Hepatocyte (in vitro differentiated cells): ENCODE measurements at regions not wholly inside any gene's neighbourhood (a gene's known extent, or its start where the extent isn't known, plus 50 kb on each side); places are given as distances from the start of the nearest gene placed in this dataset.
"Not testable (repeated sequence)": the region's sequence is repeated elsewhere in the genome, so short reads cannot be mapped to it uniquely, and the experiment has no call there.

Experiments used
- DNase-seq: peaks from one replicate; pipeline ENCODE4 v3.0.0-alpha.2; 2016; ENCODE audit warnings: low spot score
- H2AFZ ChIP-seq: fragments of 200-600 bp; sonication (generic); 2 replicates; pipeline ENCODE4 v1.6.0; 2016; ENCODE audit warnings: antibody characterized with exemption, mild to moderate bottlenecking
- H3K27ac ChIP-seq: fragments of 200-600 bp; sonication (generic); 2 replicates; pipeline ENCODE4 v1.5.1; 2016; ENCODE audit warnings: mild to moderate bottlenecking
- H3K27me3 ChIP-seq: fragments of 200-600 bp; sonication (generic); 2 replicates; pipeline ENCODE4 v1.6.1; 2016
- H3K36me3 ChIP-seq: fragments of 200-600 bp; sonication (generic); replicated peaks from 2 replicates; pipeline ENCODE4 v1.5.1; 2016; ENCODE audit warnings: low read depth; ENCODE audit not compliant: insufficient read depth
- H3K4me1 ChIP-seq: fragments of 200-600 bp; sonication (generic); 2 replicates; pipeline ENCODE4 v1.5.1; 2016; ENCODE audit warnings: mild to moderate bottlenecking, moderate library complexity; ENCODE audit not compliant: insufficient read depth
- H3K4me2 ChIP-seq: fragments of 200-600 bp; sonication (generic); 2 replicates; pipeline ENCODE4 v1.6.0; 2016
- H3K4me3 ChIP-seq: fragments of 200-600 bp; sonication (generic); 2 replicates; pipeline ENCODE4 v1.5.1; 2016; ENCODE audit warnings: mild to moderate bottlenecking
- H3K79me2 ChIP-seq: fragments of 200-600 bp; sonication (generic); 2 replicates; pipeline ENCODE4 v1.6.0; 2017; ENCODE audit warnings: mild to moderate bottlenecking
- H3K9me2 ChIP-seq: fragments of 200-600 bp; sonication (generic); replicated peaks from 2 replicates; pipeline ENCODE4 v1.6.0; 2017; ENCODE audit warnings: mild to moderate bottlenecking; ENCODE audit not compliant: insufficient read depth
- H3K9me3 ChIP-seq: fragments of 200-600 bp; sonication (generic); 2 replicates; pipeline ENCODE4 v1.5.1; 2016; ENCODE audit warnings: low read depth, mild to moderate bottlenecking
- H4K20me1 ChIP-seq: fragments of 200-600 bp; sonication (generic); 2 replicates; pipeline ENCODE4 v1.6.0; 2016; ENCODE audit warnings: mild to moderate bottlenecking; ENCODE audit not compliant: insufficient read depth, poor library complexity, severe bottlenecking
- CTCF ChIP-seq: fragments of 200-600 bp; sonication (generic); IDR thresholded peaks from 2 replicates; pipeline ENCODE4 v1.5.1; 2016; ENCODE audit warnings: antibody characterized with exemption, mild to moderate bottlenecking; ENCODE audit not compliant: poor library complexity
- EZH2 ChIP-seq: fragments of 200-600 bp; sonication (generic); IDR thresholded peaks from 2 replicates; pipeline ENCODE4 v1.6.1; 2016; ENCODE audit warnings: antibody characterized with exemption, mild to moderate bottlenecking, borderline replicate concordance
- EZH2phosphoT487 ChIP-seq: fragments of 200-600 bp; sonication (generic); IDR thresholded peaks from one replicate; pipeline ENCODE4 v1.6.1; 2018; ENCODE audit warnings: antibody characterized with exemption, mild to moderate bottlenecking, low read depth, moderate library complexity; ENCODE audit not compliant: unreplicated experiment, severe bottlenecking
- WGBS: methylation state at CpG from one replicate; pipeline ENCODE4 v1.1.6; 2016; ENCODE audit warnings: low lambda C conversion rate; ENCODE audit errors: missing lambda C conversion rate; 5-methylcytosine and 5-hydroxymethylcytosine counted together

- peak overlapping the region; percentile 65 for H3K4me3 ChIP-seq
- DNase-seq, result peak; percentile 84
- peak overlapping the region; percentile 79 for H2AFZ ChIP-seq
- peak overlapping the region; percentile 94 for H3K4me2 ChIP-seq
- TF ChIP-seq EZH2 (no peak), EZH2phosphoT487 (no peak), CTCF (no peak)
- no peaks in the 10 kb centered on the region for H3K36me3 ChIP-seq
- H4K20me1 ChIP-seq, result no peaks in the 10 kb centered on the region
- no peaks in the 10 kb centered on the region for H3K9me3 ChIP-seq
- no peaks in the 10 kb centered on the region for H3K9me2 ChIP-seq
- H3K27ac ChIP-seq, result peak overlapping the region; percentile 91
- H3K79me2 ChIP-seq, result peaks cover 5% of the 10 kb centered on the region
- no peaks in the 10 kb centered on the region for H3K4me1 ChIP-seq
- H3K27me3 ChIP-seq, result no peaks in the 10 kb centered on the region
- 5% methylated on average over 36 of the region's 36 CpGs for WGBS
Observed at GRCh38 chr6:26234421-26235301, 130.3 kb upstream of the BTN3A2 start.

- peak overlapping the region; percentile 79 for H2AFZ ChIP-seq
Observed at GRCh38 chr6:26235302-26235670, 129.7 kb upstream of the BTN3A2 start.

GRCh38 chr6:26239415-26239814 is 125.6 kb upstream of the BTN3A2 start:
- DNase-seq, H3K27me3 ChIP-seq, H3K4me2 ChIP-seq, H4K20me1 ChIP-seq, H3K4me3 ChIP-seq, H3K27ac ChIP-seq, H3K9me3 ChIP-seq, H3K4me1 ChIP-seq, H3K9me2 ChIP-seq, H3K36me3 ChIP-seq, H2AFZ ChIP-seq, H3K79me2 ChIP-seq: not testable (repeated sequence)
- 91% methylated on average over 17 of the region's 18 CpGs for WGBS

More at GRCh38 chr6:26235302-26235670, 129.7 kb upstream of the BTN3A2 start:
- H3K9me2 ChIP-seq, result no peaks in the 10 kb centered on the region
- no peaks in the 10 kb centered on the region for H3K4me1 ChIP-seq
- TF ChIP-seq CTCF (no peak), EZH2phosphoT487 (no peak), EZH2 (no peak)
- H3K9me3 ChIP-seq, result no peaks in the 10 kb centered on the region
- WGBS, result 28% methylated on average over 3 of the region's 3 CpGs
- H3K4me3 ChIP-seq, result peak overlapping the region; percentile 56
- peak overlapping the region; percentile 91 for H3K27ac ChIP-seq
- H3K4me2 ChIP-seq, result peak overlapping the region; percentile 94
- H3K36me3 ChIP-seq, result no peaks in the 10 kb centered on the region
- H4K20me1 ChIP-seq, result no peaks in the 10 kb centered on the region
- no peak for DNase-seq
- peaks cover 5% of the 10 kb centered on the region for H3K79me2 ChIP-seq
- H3K27me3 ChIP-seq, result no peaks in the 10 kb centered on the region

GRCh38 chr6:26240157-26241032 is 124.6 kb upstream of the BTN3A2 start:
- Histone ChIP-seq H3K4me2 (peak overlapping the region; percentile 70), H4K20me1 (no peaks in the 10 kb centered on the region), H2AFZ (peak overlapping the region; percentile 28), H3K36me3 (no peaks in the 10 kb centered on the region), H3K27me3 (no peaks in the 10 kb centered on the region), H3K9me3 (no peaks in the 10 kb centered on the region), H3K79me2 (no peaks in the 10 kb centered on the region), H3K4me1 (peaks cover 6% of the 10 kb centered on the region), H3K9me2 (no peaks in the 10 kb centered on the region), H3K27ac (peak overlapping the region; percentile 96), H3K4me3 (peak overlapping the region; percentile 12)
- 56% methylated on average over 49 of the region's 49 CpGs for WGBS
- TF ChIP-seq CTCF, result no peak
- no peak for TF ChIP-seq EZH2phosphoT487
- TF ChIP-seq EZH2, result no peak
- DNase-seq, result peak; percentile 62
